ENCODE measurements at regions not wholly inside any gene's neighbourhood (a gene's known extent, or its start where the extent isn't known, plus 50 kb on each side); places are given as distances from the start of the nearest gene placed in this dataset.

DNA sequence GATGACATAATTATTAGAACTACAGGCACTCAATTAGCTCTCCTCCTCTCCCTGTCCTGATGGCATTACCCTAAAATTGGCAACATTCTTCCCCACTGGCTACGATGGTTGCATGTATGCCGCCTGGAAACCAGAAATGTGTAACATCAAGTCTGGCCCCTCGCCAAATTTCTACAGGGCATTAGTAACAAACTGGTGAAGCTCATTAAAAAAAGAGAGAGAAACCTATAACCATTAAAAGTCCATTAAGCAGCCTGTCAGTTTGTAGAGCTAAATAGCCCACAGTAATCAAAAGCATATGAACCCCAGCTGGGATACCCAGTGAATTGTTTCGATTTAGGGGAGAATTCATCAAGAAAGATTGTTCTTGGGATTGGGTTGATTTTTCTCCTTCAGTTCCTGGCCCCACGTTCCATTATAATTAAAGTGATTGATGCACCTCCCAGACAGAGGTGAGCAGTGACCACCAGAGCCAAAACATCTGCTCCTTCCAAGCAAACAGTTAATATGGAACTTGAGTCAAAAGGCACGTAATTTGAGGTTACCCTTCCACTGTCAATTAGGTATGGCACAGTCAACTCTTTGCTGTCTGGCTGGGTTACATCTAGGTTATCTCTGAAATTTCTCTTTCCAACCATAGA is 208.6 kb downstream of the C1D start:
- Histone ChIP-seq H3K27me3 (ENCODE audit: control insufficient read depth, extremely low read depth, insufficient read depth, low read length) (no peaks in the 10 kb centered on the region), H3K4me1 (ENCODE audit: control insufficient read depth, extremely low read depth, insufficient read depth, low read length) (no peaks in the 10 kb centered on the region), H3K27ac (ENCODE audit: control insufficient read depth, insufficient read depth, low read length) (no peak overlapping the region), H2AFZ (ENCODE audit: control insufficient read depth, low read length) (no peak overlapping the region), H3K9ac (ENCODE audit: control insufficient read depth, extremely low read depth, insufficient read depth, low read length) (no peak overlapping the region), H3K79me2 (ENCODE audit: control insufficient read depth, insufficient read depth, low read length) (no peaks in the 10 kb centered on the region), H4K20me1 (ENCODE audit: control insufficient read depth, extremely low read depth, insufficient read depth, low read length) (no peaks in the 10 kb centered on the region), H3K4me3 (ENCODE audit: control insufficient read depth in 2 of 3, extremely low read depth in 1 of 3, insufficient read depth in 2 of 3, low read depth in 1 of 3, low read length in 3 of 3) (no peak overlapping the region), H3K9me3 (ENCODE audit: control insufficient read depth, low read depth, low read length) (no peaks in the 10 kb centered on the region), H3K36me3 (ENCODE audit: control insufficient read depth in 2 of 2, extremely low read depth in 1 of 2, insufficient read depth in 2 of 2, low read length in 2 of 2) (no peaks in the 10 kb centered on the region), H3K4me2 (ENCODE audit: control insufficient read depth, extremely low read depth, insufficient read depth, low read depth, low read length) (peak overlapping the region; percentile 8), H3K9me1 (ENCODE audit: control insufficient read depth, extremely low read depth, insufficient read depth, low read length) (no peaks in the 10 kb centered on the region)
- dilution Hi-C loops (cut with MboI; ENCODE audit: extremely low pct_ligation_motif_present, low sequenced_read_pairs), result no loop called here
- DNase-seq (ENCODE audit: low read depth, low spot score) (no peak), FAIRE-seq (no peak)
- TF ChIP-seq CTCF (optimal IDR thresholded peaks at IDR 0.05 in 1 of 3, IDR thresholded peaks at IDR 0.05 in 1 of 3, conservative IDR thresholded peaks at IDR 0.05 in 1 of 3; ENCODE audit: extremely low read depth in 1 of 3, insufficient read depth in 2 of 3, low read length in 3 of 3) (no peak), EZH2 (IDR thresholded peaks at IDR 0.05; ENCODE audit: low read length) (no peak)

- H3K27ac ChIP-seq (ENCODE audit: control insufficient read depth, insufficient read depth, low read length), result no peak overlapping the region
- DNase-seq (ENCODE audit: low read depth, low spot score) (no peak), FAIRE-seq (no peak)
- no peaks in the 10 kb centered on the region for H3K36me3 ChIP-seq (ENCODE audit: control insufficient read depth in 2 of 2, extremely low read depth in 1 of 2, insufficient read depth in 2 of 2, low read length in 2 of 2)
- H4K20me1 ChIP-seq (ENCODE audit: control insufficient read depth, extremely low read depth, insufficient read depth, low read length), result no peaks in the 10 kb centered on the region
- no peaks in the 10 kb centered on the region for H3K79me2 ChIP-seq (ENCODE audit: control insufficient read depth, insufficient read depth, low read length)
- no peak overlapping the region for H3K4me3 ChIP-seq (ENCODE audit: control insufficient read depth in 2 of 3, extremely low read depth in 1 of 3, insufficient read depth in 2 of 3, low read depth in 1 of 3, low read length in 3 of 3)
- dilution Hi-C loops (cut with MboI; ENCODE audit: extremely low pct_ligation_motif_present, low sequenced_read_pairs), result no loop called here
- H3K4me1 ChIP-seq (ENCODE audit: control insufficient read depth, extremely low read depth, insufficient read depth, low read length), result no peaks in the 10 kb centered on the region
- no peak for TF ChIP-seq EZH2 (IDR thresholded peaks at IDR 0.05; ENCODE audit: low read length)
- TF ChIP-seq CTCF (optimal IDR thresholded peaks at IDR 0.05 in 1 of 3, IDR thresholded peaks at IDR 0.05 in 1 of 3, conservative IDR thresholded peaks at IDR 0.05 in 1 of 3; ENCODE audit: extremely low read depth in 1 of 3, insufficient read depth in 2 of 3, low read length in 3 of 3), result peak in 2 of 3 experiments; percentile 12 to 16
- H3K4me2 ChIP-seq (ENCODE audit: control insufficient read depth, extremely low read depth, insufficient read depth, low read depth, low read length), result no peak overlapping the region
- H3K9me1 ChIP-seq (ENCODE audit: control insufficient read depth, extremely low read depth, insufficient read depth, low read length), result no peaks in the 10 kb centered on the region
- no peaks in the 10 kb centered on the region for H3K27me3 ChIP-seq (ENCODE audit: control insufficient read depth, extremely low read depth, insufficient read depth, low read length)
- H3K9me3 ChIP-seq (ENCODE audit: control insufficient read depth, low read depth, low read length), result no peaks in the 10 kb centered on the region
- no peak overlapping the region for H3K9ac ChIP-seq (ENCODE audit: control insufficient read depth, extremely low read depth, insufficient read depth, low read length)
- H2AFZ ChIP-seq (ENCODE audit: control insufficient read depth, low read length), result no peak overlapping the region
Measured at GRCh38 chr2:67854798-67855197, 208.0 kb downstream of the C1D start.
